Brain microvascular endothelial cell (primary cell): ENCODE measurements at regions not wholly inside any gene's neighbourhood (a gene's known extent, or its start where the extent isn't known, plus 50 kb on each side); places are given as distances from the start of the nearest gene placed in this dataset.

ENCODE experiments used
- DNase-seq: peaks from one replicate; pipeline ENCODE4 v3.0.0-alpha.2; 2020
- H3K27ac ChIP-seq: fragments of 250-450 bp; sonication (Bioruptor Pico); 2 replicates; pipeline ENCODE4 v1.5.1; 2020; ENCODE audit warnings: mild to moderate bottlenecking, moderate library complexity
- H3K27me3 ChIP-seq: fragments of 250-450 bp; sonication (Bioruptor Pico); replicated peaks from 2 replicates; pipeline ENCODE4 v1.5.1; 2020; ENCODE audit warnings: mild to moderate bottlenecking
- H3K36me3 ChIP-seq: fragments of 250-450 bp; sonication (Bioruptor Pico); replicated peaks from 2 replicates; pipeline ENCODE4 v1.5.1; 2020; ENCODE audit warnings: mild to moderate bottlenecking
- H3K4me3 ChIP-seq: 2 replicates; pipeline ENCODE4 v1.5.1; 2011; ENCODE audit warnings: low read depth, mild to moderate bottlenecking, control low read depth, low read length, moderate library complexity
- in situ Hi-C: cut with HindIII; loops from 2 replicates; pipeline ENCODE4 v1.10.0; 2017; ENCODE audit warnings: low sequenced_read_pairs, low pct_ligation_motif_present
- TF ChIP-seq, protein P1 (sequence below): IDR thresholded peaks from 2 replicates; pipeline ENCODE4 v1.5.1; 2011; ENCODE audit warnings: low read depth, mild to moderate bottlenecking, moderate library complexity, low read length, control low read depth, inconsistent platforms; ENCODE audit errors: missing control alignments

- no peaks in the 10 kb centered on the region for H3K27me3 ChIP-seq
- TF ChIP-seq, protein P1, sequence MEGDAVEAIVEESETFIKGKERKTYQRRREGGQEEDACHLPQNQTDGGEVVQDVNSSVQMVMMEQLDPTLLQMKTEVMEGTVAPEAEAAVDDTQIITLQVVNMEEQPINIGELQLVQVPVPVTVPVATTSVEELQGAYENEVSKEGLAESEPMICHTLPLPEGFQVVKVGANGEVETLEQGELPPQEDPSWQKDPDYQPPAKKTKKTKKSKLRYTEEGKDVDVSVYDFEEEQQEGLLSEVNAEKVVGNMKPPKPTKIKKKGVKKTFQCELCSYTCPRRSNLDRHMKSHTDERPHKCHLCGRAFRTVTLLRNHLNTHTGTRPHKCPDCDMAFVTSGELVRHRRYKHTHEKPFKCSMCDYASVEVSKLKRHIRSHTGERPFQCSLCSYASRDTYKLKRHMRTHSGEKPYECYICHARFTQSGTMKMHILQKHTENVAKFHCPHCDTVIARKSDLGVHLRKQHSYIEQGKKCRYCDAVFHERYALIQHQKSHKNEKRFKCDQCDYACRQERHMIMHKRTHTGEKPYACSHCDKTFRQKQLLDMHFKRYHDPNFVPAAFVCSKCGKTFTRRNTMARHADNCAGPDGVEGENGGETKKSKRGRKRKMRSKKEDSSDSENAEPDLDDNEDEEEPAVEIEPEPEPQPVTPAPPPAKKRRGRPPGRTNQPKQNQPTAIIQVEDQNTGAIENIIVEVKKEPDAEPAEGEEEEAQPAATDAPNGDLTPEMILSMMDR, result no peak
- DNase-seq, result no peak
- H3K36me3 ChIP-seq, result no peaks in the 10 kb centered on the region
- in situ Hi-C loops, result no loop called here
- H3K4me3 ChIP-seq, result no peak overlapping the region
- no peak overlapping the region for H3K27ac ChIP-seq
Measured at GRCh38 chr10:131576341-131577177, 265.0 kb upstream of the TCERG1L start.

GRCh38 chr10:131577178-131577555 lies 265.6 kb upstream of the TCERG1L start:
- Histone ChIP-seq H3K27me3 (no peaks in the 10 kb centered on the region), H3K36me3 (no peaks in the 10 kb centered on the region), H3K27ac (no peak overlapping the region), H3K4me3 (no peak overlapping the region)
- TF ChIP-seq, protein P1, result no peak
- DNase-seq, result no peak
- in situ Hi-C loops, result no loop called here

GRCh38 chr10:131577786-131578471 lies 266.4 kb upstream of the TCERG1L start:
- no peak overlapping the region for H3K27ac ChIP-seq
- H3K36me3 ChIP-seq, result no peaks in the 10 kb centered on the region
- DNase-seq, result no peak
- TF ChIP-seq, protein P1, result no peak
- in situ Hi-C loops, result no loop called here
- no peaks in the 10 kb centered on the region for H3K27me3 ChIP-seq
- H3K4me3 ChIP-seq, result no peak overlapping the region

- DNase-seq, result no peak
- in situ Hi-C loops, result no loop called here
- TF ChIP-seq, protein P1, result no peak
- no peaks in the 10 kb centered on the region for H3K27me3 ChIP-seq
- H3K4me3 ChIP-seq, result no peak overlapping the region
- H3K36me3 ChIP-seq, result no peaks in the 10 kb centered on the region
- no peak overlapping the region for H3K27ac ChIP-seq
Measured at GRCh38 chr10:131578472-131578970, 267.0 kb upstream of the TCERG1L start.

DNA sequence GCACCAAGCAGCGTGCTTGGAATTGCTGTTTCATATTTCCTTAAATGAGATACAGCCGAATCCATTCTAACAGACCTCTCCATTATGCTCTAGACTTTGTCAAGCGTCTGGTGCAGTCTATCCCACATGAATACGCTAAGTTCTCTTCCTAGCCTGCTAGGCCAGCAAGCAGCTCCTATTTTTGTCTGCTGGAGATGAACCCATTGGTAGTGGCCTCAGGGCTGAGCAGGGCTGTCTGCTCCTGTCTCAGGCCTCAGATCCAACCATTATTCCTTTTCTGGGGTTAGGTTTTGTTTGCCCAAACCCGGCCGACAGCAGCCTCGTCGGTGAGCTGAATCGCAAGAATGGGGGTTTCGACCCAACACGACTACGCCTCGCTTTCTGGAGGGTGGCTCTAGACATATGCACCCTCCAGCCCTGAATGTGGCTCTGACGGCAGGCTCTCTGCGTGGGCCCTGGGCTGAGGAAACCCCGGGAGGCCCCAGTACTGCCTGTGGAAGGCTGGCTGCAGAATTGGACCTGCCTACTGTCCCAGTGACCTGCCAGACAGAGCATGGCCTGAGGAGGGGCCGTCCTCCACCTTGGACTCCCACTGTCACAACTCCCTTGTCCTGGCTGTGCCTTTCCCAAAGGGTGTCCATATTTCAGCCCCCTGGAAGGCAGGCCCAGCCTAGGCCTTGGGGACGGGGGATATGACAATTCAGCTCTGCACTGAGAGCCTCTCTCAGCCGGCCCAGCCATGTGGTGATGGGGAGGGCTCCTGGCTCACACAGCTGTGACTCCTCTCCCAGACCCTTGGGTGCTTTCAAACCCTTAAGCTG lies 267.9 kb upstream of the TCERG1L start:
- H3K27ac ChIP-seq, result no peak overlapping the region
- H3K4me3 ChIP-seq, result no peak overlapping the region
- TF ChIP-seq, protein P1, result no peak
- in situ Hi-C loops, result no loop called here
- DNase-seq, result no peak
- H3K36me3 ChIP-seq, result no peaks in the 10 kb centered on the region
- no peaks in the 10 kb centered on the region for H3K27me3 ChIP-seq
